GM19463 (cell line): ENCODE measurements at regions not wholly inside any gene's neighbourhood (a gene's known extent, or its start where the extent isn't known, plus 50 kb on each side); places are given as distances from the start of the nearest gene placed in this dataset.

Source experiments
- ATAC-seq: cut with Tn5 transposase; IDR thresholded peaks from one replicate; pipeline ENCODE4 v1.9.1; 2021; ENCODE audit warnings: mild to moderate bottlenecking, moderate library complexity; ENCODE audit not compliant: unreplicated experiment

DNA sequence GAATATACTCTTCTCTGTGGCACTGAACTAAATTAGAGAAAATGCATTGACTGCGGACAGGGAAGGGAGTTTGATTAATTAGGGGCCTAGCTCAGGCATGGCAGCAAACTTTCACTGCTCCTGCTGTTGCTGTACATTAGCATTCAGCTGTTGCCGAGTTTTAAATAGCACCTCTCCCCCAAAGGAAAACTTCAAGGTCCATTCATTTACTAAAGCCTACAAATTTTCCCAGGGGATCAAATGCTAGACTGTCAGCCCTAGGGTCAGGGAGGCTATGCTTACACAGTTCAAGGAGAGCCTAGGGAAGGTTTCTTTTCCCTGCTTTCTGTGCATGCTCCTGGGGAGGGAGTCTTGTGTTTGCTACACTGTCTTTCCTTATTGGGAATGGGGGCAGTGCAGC, 60.0 kb upstream of the GZMB start:
- ATAC-seq: no peak

DNA sequence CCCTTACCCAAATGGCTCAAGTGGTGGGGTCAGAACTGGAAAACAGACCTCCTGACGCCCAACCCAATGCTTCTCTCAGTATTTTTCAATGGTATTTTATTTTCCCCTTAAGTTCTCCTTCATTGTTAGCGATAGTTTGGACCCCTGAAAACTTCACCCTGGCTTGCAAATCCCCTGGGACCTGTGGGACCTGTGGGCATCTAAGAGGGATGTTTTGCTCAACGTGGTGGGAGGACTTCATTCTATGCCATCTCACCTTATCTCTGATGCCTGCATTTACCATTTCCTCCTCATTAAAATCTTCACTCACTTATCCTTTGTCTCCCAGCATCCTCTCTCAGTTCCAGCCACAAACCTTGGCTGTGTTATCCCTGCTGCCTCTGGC, 59.4 kb upstream of the GZMB start:
- no peak for ATAC-seq

DNA sequence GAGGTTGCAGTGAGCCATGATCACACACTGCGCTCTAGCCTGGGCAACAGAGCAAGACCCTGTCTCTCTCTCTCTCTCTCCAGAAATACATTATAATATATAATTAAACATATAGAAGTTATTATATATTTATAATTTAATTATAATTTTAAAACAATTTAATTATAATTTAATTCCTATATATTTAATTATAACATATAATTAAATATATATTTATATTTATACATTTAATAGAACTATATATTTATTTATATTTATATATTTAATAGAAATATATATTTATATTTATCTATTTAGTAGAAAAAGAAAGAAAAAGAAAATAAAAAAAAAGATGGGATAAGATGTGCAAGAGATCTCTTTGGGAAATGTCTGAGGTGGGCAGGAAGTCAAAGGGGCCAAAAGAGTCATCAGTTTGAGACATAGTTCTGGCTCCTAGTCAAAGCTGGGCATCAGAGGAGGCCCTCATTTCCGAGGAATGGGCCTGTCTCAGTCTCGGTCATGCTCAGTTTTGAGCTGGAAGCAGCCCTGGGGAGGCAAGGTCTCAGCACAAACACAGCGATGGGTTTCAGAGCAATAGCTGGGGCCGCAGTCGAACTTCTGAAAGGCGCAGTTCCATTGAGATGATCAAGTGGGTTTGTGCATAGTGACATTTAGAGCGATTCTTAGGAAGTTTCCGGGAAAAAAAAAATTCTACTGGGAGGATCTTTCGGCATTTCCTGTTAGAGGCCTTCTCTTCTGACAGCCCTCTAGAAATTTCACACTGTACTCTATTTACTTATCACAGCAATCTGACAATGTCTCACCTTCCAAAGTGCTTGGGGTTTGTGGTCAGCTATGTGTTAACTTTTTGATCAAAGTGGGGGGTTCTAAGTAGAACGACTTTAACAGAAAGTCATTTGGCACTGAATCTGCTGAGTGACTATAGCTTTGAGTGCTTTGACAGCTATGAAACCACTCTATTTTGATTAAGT, 58.7 kb upstream of the GZMB start:
- ATAC-seq: no peak

DNA sequence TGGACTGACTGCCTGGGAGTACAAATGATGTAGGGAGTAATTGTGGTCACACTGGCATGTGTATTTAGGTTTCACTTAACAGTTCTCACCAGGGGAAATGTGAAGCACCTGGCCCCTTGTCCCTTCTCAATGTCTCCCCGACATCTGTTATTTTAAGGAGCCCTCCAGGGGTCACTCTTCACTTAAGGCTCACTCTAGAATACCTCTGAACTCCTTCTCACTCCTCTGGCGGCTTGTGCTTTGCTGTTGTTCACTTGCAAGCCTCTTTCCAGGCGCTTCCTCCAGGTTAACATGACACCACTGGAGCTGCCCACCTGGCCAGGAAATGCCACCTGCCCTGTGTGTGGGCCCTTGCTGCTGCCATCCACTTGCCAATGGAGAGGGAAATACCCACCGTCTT, 56.5 kb upstream of the GZMB start:
- peak; percentile 64 for ATAC-seq

DNA sequence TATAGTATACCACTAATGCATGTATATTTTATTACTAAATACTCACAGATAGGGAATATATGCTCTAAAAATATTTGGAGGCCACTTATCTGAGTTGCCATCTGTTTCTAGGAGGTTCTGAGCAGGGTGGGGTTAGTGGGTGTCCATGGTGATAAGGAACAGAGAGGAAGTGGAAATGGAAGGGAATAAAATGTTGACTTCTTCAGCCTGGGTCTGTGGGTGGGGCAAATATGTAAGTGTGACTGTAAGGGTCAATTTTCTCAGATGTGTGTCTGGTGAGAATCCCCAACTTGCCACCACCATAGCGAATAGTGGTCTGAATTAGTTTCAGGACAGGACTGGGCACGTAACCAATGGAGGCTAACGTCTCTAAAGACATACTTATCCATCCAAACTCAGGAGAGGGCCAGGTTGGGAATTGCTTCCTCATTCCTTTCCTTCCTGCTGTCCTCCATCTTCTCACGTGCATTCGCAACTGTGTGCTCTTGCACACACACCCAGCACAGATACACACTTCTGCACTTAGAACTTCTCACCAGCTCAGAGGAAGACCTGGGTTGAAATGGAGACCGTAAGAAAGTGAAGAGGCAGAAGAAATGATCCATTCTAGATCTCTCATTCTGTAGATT, 54.2 kb upstream of the GZMB start:
- no peak for ATAC-seq
